Gastrocnemius medialis (tissue), 4 donors: ENCODE measurements at regions not wholly inside any gene's neighbourhood (a gene's known extent, or its start where the extent isn't known, plus 50 kb on each side); places are given as distances from the start of the nearest gene placed in this dataset.

Experiments used
- ATAC-seq, 2 donors: fragments of 150-250 bp; one replicate each; pipeline ENCODE4 v1.9.1; 2016
- DNase-seq, 2 donors: peaks; one replicate each; pipeline ENCODE4 v3.0.0-alpha.2; 2019
- H3K27ac ChIP-seq, 4 donors: fragments of 200-600 bp; sonication (generic); 1 replicate in 1 of 4; 2 replicates in 3 of 4; pipeline ENCODE4 v1.5.1; 2016 to 2018; ENCODE audit warnings: mild to moderate bottlenecking in 2 of 4, moderate library complexity in 1 of 4
- H3K27me3 ChIP-seq, 3 donors: fragments of 200-600 bp; sonication (generic) in 2 of 3; 1 replicate in 1 of 3; 2 replicates in 2 of 3; pipeline versions ENCODE4 v1.5.1 to v1.6.0; 2016 to 2019; ENCODE audit warnings: mild to moderate bottlenecking in 1 of 3, moderate library complexity in 1 of 3
- H3K36me3 ChIP-seq, 2 donors: fragments of 200-600 bp; sonication (generic) in 1 of 2; one replicate each; pipeline ENCODE4 v1.5.1; 2017 to 2018
- H3K4me1 ChIP-seq, 2 donors: fragments of 200-600 bp; sonication (generic) in 1 of 2; one replicate each; pipeline ENCODE4 v1.5.1; 2016 to 2017; ENCODE audit warnings: mild to moderate bottlenecking in 2 of 2
- H3K4me3 ChIP-seq, 4 donors: fragments of 200-600 bp; sonication (generic) in 3 of 4; 1 replicate in 1 of 4; 2 replicates in 3 of 4; pipeline ENCODE4 v1.5.1; 2016 to 2019; ENCODE audit warnings: mild to moderate bottlenecking in 2 of 4
- H3K9me3 ChIP-seq, 3 donors: fragments of 200-600 bp; sonication (generic) in 2 of 3; 1 replicate in 1 of 3; 2 replicates in 2 of 3; pipeline ENCODE4 v1.5.1; 2016 to 2019
- CTCF ChIP-seq, 5 experiments: fragments of 450-650 bp in 3 of 5; fragments of 200-600 bp in 2 of 5; sonication (generic) in 2 of 5; IDR thresholded peaks in 4 of 5; conservative IDR thresholded peaks in 1 of 5; 1 replicate in 4 of 5; 2 replicates in 1 of 5; pipeline ENCODE4 v1.5.1; 2016 to 2019; ENCODE audit warnings: antibody characterized with exemption in 5 of 5, mild to moderate bottlenecking in 3 of 5, moderate library complexity in 3 of 5
- POLR2A ChIP-seq, 2 donors: fragments of 450-650 bp; IDR thresholded peaks; one replicate each; pipeline ENCODE4 v1.6.1; 2017; ENCODE audit warnings: antibody characterized with exemption in 2 of 2, mild to moderate bottlenecking in 2 of 2, moderate library complexity in 2 of 2
- in situ Hi-C, 4 donors: fragments of 200-750 bp; cut with MboI; loops; one replicate each; pipeline versions ENCODE4 v1.15.0 to v1.8.0; 2017; ENCODE audit warnings: low sequenced_read_pairs in 4 of 4
- intact Hi-C: fragments of 100-400 bp; cut with DNase I; formaldehyde crosslinking; loops from one replicate; pipeline ENCODE4 v1.15.1; 2023; ENCODE audit warnings: low total_unique reads

- no peaks in the 10 kb centered on the region for H3K27me3 ChIP-seq
- in situ Hi-C loops, result no loop called here
- ATAC-seq, result no peak
- peaks cover 11 to 22% of the 10 kb centered on the region in 2 donors for H3K4me1 ChIP-seq
- intact Hi-C loops, result loop anchor here (5.0 kb wide), 1 partner anchor 257 kb away; the partner anchor contains the start of gene ACKR3
- no peak for TF ChIP-seq CTCF (IDR thresholded peaks at IDR 0.05 in 4 of 5, conservative IDR thresholded peaks at IDR 0.05 in 1 of 5)
- no peak for TF ChIP-seq POLR2A (IDR thresholded peaks at IDR 0.05)
- no peak for DNase-seq
- H3K36me3 ChIP-seq, result no peaks in the 10 kb centered on the region
- no peak overlapping the region for H3K4me3 ChIP-seq
- peak overlapping the region in 3 of 4 donors; percentile 23 to 49 (median 39) for H3K27ac ChIP-seq
- no peaks in the 10 kb centered on the region for H3K9me3 ChIP-seq
Observed at GRCh38 chr2:236823963-236824362, 254.3 kb downstream of the ACKR3 start.

GRCh38 chr2:236824836-236825235, 255.2 kb downstream of the ACKR3 start:
- DNase-seq, result peak; percentile 20 to 51
- H3K36me3 ChIP-seq, result no peaks in the 10 kb centered on the region
- intact Hi-C loops, result loop anchor here (1.0 to 5.0 kb wide), 2 partner anchors 46 to 258 kb away; partner anchors contain the start of gene ACKR3
- ATAC-seq, result peak in 1 of 2 donors; percentile 70
- H3K4me1 ChIP-seq, result peaks cover 11 to 22% of the 10 kb centered on the region in 2 donors
- H3K27me3 ChIP-seq, result no peaks in the 10 kb centered on the region
- in situ Hi-C loops, result no loop called here
- TF ChIP-seq POLR2A (IDR thresholded peaks at IDR 0.05) (no peak), CTCF (IDR thresholded peaks at IDR 0.05 in 4 of 5, conservative IDR thresholded peaks at IDR 0.05 in 1 of 5) (no peak)
- H3K27ac ChIP-seq, result peak overlapping the region in 3 of 4 donors; percentile 23 to 49 (median 39)
- H3K4me3 ChIP-seq, result no peak overlapping the region
- no peaks in the 10 kb centered on the region for H3K9me3 ChIP-seq

GRCh38 chr2:236825989-236826510, 256.4 kb downstream of the ACKR3 start:
- no peaks in the 10 kb centered on the region for H3K36me3 ChIP-seq
- no peaks in the 10 kb centered on the region for H3K27me3 ChIP-seq
- H3K27ac ChIP-seq, result no peak overlapping the region
- ATAC-seq, result no peak
- peaks cover 11 to 16% of the 10 kb centered on the region in 2 donors for H3K4me1 ChIP-seq
- intact Hi-C loops (loop anchor here (1.0 kb wide), 1 partner anchor 45 kb away; no protein-coding TSS in a partner anchor), in situ Hi-C loops (no loop called here)
- DNase-seq, result no peak
- no peak for TF ChIP-seq CTCF (IDR thresholded peaks at IDR 0.05 in 4 of 5, conservative IDR thresholded peaks at IDR 0.05 in 1 of 5)
- no peak for TF ChIP-seq POLR2A (IDR thresholded peaks at IDR 0.05)
- no peak overlapping the region for H3K4me3 ChIP-seq
- no peaks in the 10 kb centered on the region for H3K9me3 ChIP-seq

- Histone ChIP-seq H3K4me1 (peaks cover 11 to 15% of the 10 kb centered on the region in 2 donors), H3K9me3 (no peaks in the 10 kb centered on the region), H3K27ac (no peak overlapping the region), H3K27me3 (no peaks in the 10 kb centered on the region), H3K4me3 (no peak overlapping the region), H3K36me3 (no peaks in the 10 kb centered on the region)
- intact Hi-C loops, result no loop called here
- ATAC-seq (no peak), DNase-seq (no peak)
- in situ Hi-C loops, result no loop called here
- TF ChIP-seq CTCF (IDR thresholded peaks at IDR 0.05 in 4 of 5, conservative IDR thresholded peaks at IDR 0.05 in 1 of 5) (no peak), POLR2A (IDR thresholded peaks at IDR 0.05) (no peak)
Observed at GRCh38 chr2:236826606-236827156, 257.1 kb downstream of the ACKR3 start.
